H1 (cell line): ENCODE measurements at regions not wholly inside any gene's neighbourhood (a gene's known extent, or its start where the extent isn't known, plus 50 kb on each side); places are given as distances from the start of the nearest gene placed in this dataset.
"Not testable (repeated sequence)": the region's sequence is repeated elsewhere in the genome, so short reads cannot be mapped to it uniquely, and the experiment has no call there.

Source experiments
- CTCF ChIA-PET: fragments of 300-600 bp; sonication (Branson Sonifier 250); formaldehyde crosslinking; loops from one replicate; lab custom pipeline; 2021; ENCODE audit not compliant: partially characterized antibody; lab: Charles Lee
- POLR2A ChIA-PET: fragments of 300-600 bp; sonication (Branson Sonifier 250); formaldehyde crosslinking; loops from one replicate; lab custom pipeline; 2021; ENCODE audit warnings: inconsistent platforms; ENCODE audit not compliant: partially characterized antibody; lab: Charles Lee
- DNase-seq, 2 experiments: peaks; one replicate each; pipeline versions ENCODE4 v3.0.0 to v3.0.0-alpha.2; 2010 to 2022; ENCODE audit warnings: low spot score in 2 of 2, low read depth in 1 of 2, mixed read lengths in 1 of 2
- FAIRE-seq: peaks from 2 replicates; lab custom pipeline; 2011; peaks lifted over from hg19 to GRCh38; lab: Jason Lieb, UNC
- H2AFZ ChIP-seq: 2 replicates; pipeline ENCODE4 v1.8.1; 2012; ENCODE audit warnings: low read length, inconsistent platforms
- H2AK5ac ChIP-seq: 2 replicates; pipeline ENCODE4 v1.6.1; 2013; ENCODE audit warnings: low read depth, low read length
- H2BK120ac ChIP-seq: replicated peaks from 2 replicates; pipeline ENCODE3; 2013; ENCODE audit warnings: low read depth, low read length, inconsistent platforms
- H2BK12ac ChIP-seq: 2 replicates; pipeline ENCODE4 v1.6.1; 2013; ENCODE audit warnings: low read depth, low read length
- H2BK15ac ChIP-seq: 2 replicates; pipeline ENCODE4 v1.6.1; 2013; ENCODE audit warnings: low read length
- H2BK20ac ChIP-seq: 2 replicates; pipeline ENCODE4 v1.6.1; 2013; ENCODE audit warnings: low read length
- H2BK5ac ChIP-seq: 2 replicates; pipeline ENCODE4 v1.6.1; 2013; ENCODE audit warnings: low read depth, low read length
- H3K14ac ChIP-seq: 2 replicates; pipeline ENCODE4 v1.6.1; 2013; ENCODE audit warnings: inconsistent platforms; ENCODE audit not compliant: insufficient read length
- H3K18ac ChIP-seq: 2 replicates; pipeline ENCODE4 v1.6.1; 2013; ENCODE audit warnings: low read length; ENCODE audit errors: extremely low read depth
- H3K23ac ChIP-seq: 2 replicates; pipeline ENCODE4 v1.6.1; 2013; ENCODE audit warnings: inconsistent platforms; ENCODE audit not compliant: insufficient read length
- H3K23me2 ChIP-seq: 2 replicates; pipeline ENCODE4 v1.6.1; 2013; ENCODE audit warnings: low read depth, low read length
- H3K27ac ChIP-seq: 2 replicates; pipeline ENCODE4 v1.6.1; 2011; ENCODE audit warnings: low read depth, low read length, inconsistent platforms
- H3K27me3 ChIP-seq, 4 experiments: replicated peaks in 1 of 4; 1 replicate in 1 of 4; 2 replicates in 3 of 4; pipeline versions ENCODE4 v1.6.1 to v1.8.1; 2011 to 2013; ENCODE audit warnings: low read length in 3 of 4, mild to moderate bottlenecking in 3 of 4, inconsistent platforms in 2 of 4, mixed read lengths in 2 of 4, moderate library complexity in 1 of 4; ENCODE audit not compliant: control insufficient read depth in 3 of 4, insufficient read depth in 3 of 4; ENCODE audit errors: extremely low read depth in 1 of 4
- H3K36me3 ChIP-seq, 4 experiments: 2 replicates each; pipeline versions ENCODE4 v1.6.1 to v1.8.1; 2011 to 2013; ENCODE audit warnings: mild to moderate bottlenecking in 4 of 4, low read length in 3 of 4, moderate library complexity in 2 of 4, control low read depth in 1 of 4, inconsistent platforms in 1 of 4; ENCODE audit not compliant: insufficient read depth in 4 of 4, control insufficient read depth in 2 of 4
- H3K4ac ChIP-seq: replicated peaks from 2 replicates; pipeline ENCODE3; 2013; ENCODE audit warnings: low read length, low read depth, mixed read lengths, inconsistent platforms; ENCODE audit not compliant: insufficient read length
- H3K4me1 ChIP-seq, 4 experiments: replicated peaks in 1 of 4; 1 replicate in 1 of 4; 2 replicates in 3 of 4; pipeline versions ENCODE4 v1.6.1 to v1.8.1; 2011 to 2013; ENCODE audit warnings: low read length in 3 of 4, inconsistent platforms in 2 of 4, mixed read lengths in 1 of 4; ENCODE audit not compliant: insufficient read depth in 4 of 4, control insufficient read depth in 3 of 4
- H3K4me2 ChIP-seq, 2 experiments: 2 replicates each; pipeline versions ENCODE4 v1.6.1 to v1.8.1; 2011 to 2013; ENCODE audit warnings: low read depth in 2 of 2, low read length in 2 of 2, control low read depth in 1 of 2, inconsistent platforms in 1 of 2, mild to moderate bottlenecking in 1 of 2; ENCODE audit not compliant: insufficient read depth in 1 of 2
- H3K4me3 ChIP-seq, 4 experiments: fragments of 200-600, 300-600 bp in 1 of 4; sonication (generic), shearing (Covaris generic), sonication (Bioruptor Twin) in 1 of 4; 2 replicates each; pipeline versions ENCODE4 v1.5.1 to v1.8.1; 2011 to 2016; ENCODE audit warnings: low read length in 4 of 4, low read depth in 3 of 4, control low read depth in 2 of 4, inconsistent platforms in 2 of 4, mild to moderate bottlenecking in 2 of 4, mixed read lengths in 1 of 4, moderate library complexity in 1 of 4; ENCODE audit not compliant: insufficient read depth in 2 of 4; ENCODE audit errors: extremely low read depth in 1 of 4
- H3K56ac ChIP-seq: replicated peaks from 2 replicates; pipeline ENCODE3; 2013; ENCODE audit warnings: low read depth, mild to moderate bottlenecking, mixed read lengths, low read length, inconsistent platforms; ENCODE audit not compliant: insufficient read length
- H3K79me1 ChIP-seq: 2 replicates; pipeline ENCODE4 v1.6.1; 2013; ENCODE audit warnings: low read depth, low read length, control low read depth
- H3K79me2 ChIP-seq, 2 experiments: 2 replicates each; pipeline versions ENCODE4 v1.6.1 to v1.8.1; 2012 to 2013; ENCODE audit warnings: low read length in 2 of 2, mild to moderate bottlenecking in 2 of 2, inconsistent platforms in 1 of 2; ENCODE audit not compliant: insufficient read depth in 2 of 2, control insufficient read depth in 1 of 2
- H3K9ac ChIP-seq, 4 experiments: replicated peaks in 1 of 4; 1 replicate in 1 of 4; 2 replicates in 3 of 4; pipeline versions ENCODE4 v1.6.1 to v1.8.1; 2011 to 2013; ENCODE audit warnings: low read depth in 3 of 4, low read length in 3 of 4, control low read depth in 2 of 4, mild to moderate bottlenecking in 2 of 4, moderate library complexity in 2 of 4, inconsistent platforms in 1 of 4; ENCODE audit errors: extremely low read depth in 1 of 4
- H3K9me3 ChIP-seq, 2 experiments: 2 replicates each; pipeline versions ENCODE4 v1.6.1 to v1.8.1; 2012 to 2013; ENCODE audit warnings: mild to moderate bottlenecking in 2 of 2, moderate library complexity in 2 of 2, control low read depth in 1 of 2, inconsistent platforms in 1 of 2, low read depth in 1 of 2, low read length in 1 of 2, mixed read lengths in 1 of 2; ENCODE audit not compliant: insufficient read depth in 2 of 2
- H4K20me1 ChIP-seq, 2 experiments: replicated peaks in 1 of 2; 2 replicates each; pipeline versions ENCODE3 to v1.8.1; 2011 to 2013; ENCODE audit warnings: inconsistent platforms in 2 of 2, low read length in 2 of 2, mild to moderate bottlenecking in 1 of 2; ENCODE audit not compliant: insufficient read depth in 2 of 2, control insufficient read depth in 1 of 2
- H4K5ac ChIP-seq: 2 replicates; pipeline ENCODE4 v1.6.1; 2013; ENCODE audit warnings: low read length, low read depth, mixed read lengths, inconsistent platforms; ENCODE audit not compliant: insufficient read length
- H4K8ac ChIP-seq: 2 replicates; pipeline ENCODE4 v1.8.0; 2013; ENCODE audit warnings: mild to moderate bottlenecking, moderate library complexity, low read length, inconsistent platforms; ENCODE audit not compliant: insufficient read depth; ENCODE audit errors: extremely low read depth
- H4K91ac ChIP-seq: replicated peaks from 2 replicates; pipeline ENCODE3; 2013; ENCODE audit warnings: low read length, mixed read lengths, inconsistent platforms; ENCODE audit not compliant: insufficient read length
- CBX8 ChIP-seq: fragments of 300-800, 300-1000 bp; sonication (generic); IDR thresholded peaks from 2 replicates; pipeline ENCODE4 v1.7.1; 2016; ENCODE audit warnings: low read depth, low read length, borderline replicate concordance
- SIN3A ChIP-seq, 2 experiments: IDR thresholded peaks in 1 of 2; conservative IDR thresholded peaks in 1 of 2; 2 replicates each; pipeline ENCODE4 v1.6.1; 2011 to 2012; ENCODE audit warnings: low read length in 2 of 2, improper control_type of control experiment in 1 of 2, low read depth in 1 of 2, mild to moderate bottlenecking in 1 of 2
- YY1 ChIP-seq: IDR thresholded peaks from 2 replicates; pipeline ENCODE4 v1.6.1; 2011; ENCODE audit warnings: low read depth, mild to moderate bottlenecking, low read length
- whole genome bisulfite sequencing, 2 experiments: shearing (Covaris generic) in 1 of 2; methylation state at CpG; one replicate each; pipeline versions ENCODE4 v1.1.6 to v1.1.7; 2013 to 2015; ENCODE audit warnings: low lambda C conversion rate in 2 of 2, mixed read lengths in 2 of 2, inconsistent platforms in 1 of 2, low coverage in 1 of 2, missing lambda C conversion rate in 1 of 2; ENCODE audit not compliant: insufficient replicate concordance in 2 of 2, insufficient coverage in 1 of 2, insufficient read length in 1 of 2; ENCODE audit errors: extremely low coverage in 1 of 2, missing lambda C conversion rate in 1 of 2; 5-methylcytosine and 5-hydroxymethylcytosine counted together
- TF ChIP-seq, protein P1 (sequence below): IDR thresholded peaks from 2 replicates; pipeline ENCODE4 v1.6.1; 2012; ENCODE audit warnings: inconsistent platforms

DNA sequence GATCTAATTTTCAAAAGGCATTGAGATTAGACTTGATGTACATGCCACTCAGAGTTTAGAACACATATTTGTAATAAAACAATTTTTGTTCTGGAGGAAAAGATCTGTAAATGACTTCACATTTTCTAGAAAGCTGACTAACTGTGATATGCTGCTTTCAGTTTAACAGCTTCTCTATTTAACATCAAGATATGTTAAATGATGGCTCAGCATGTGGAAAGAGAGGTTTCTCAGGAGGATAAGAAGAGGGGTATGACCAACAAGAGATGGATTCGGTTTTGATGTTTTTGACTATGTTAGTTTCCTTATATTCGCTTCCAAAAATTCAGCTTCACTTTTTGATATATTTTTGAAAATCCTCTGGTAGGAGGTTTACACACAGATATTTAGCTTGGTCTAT, 698.7 kb downstream of the GLUD2 start (continued):
- TF ChIP-seq CBX8 (no peak), SIN3A (conservative IDR thresholded peaks at IDR 0.05 in 1 of 2, IDR thresholded peaks at IDR 0.05 in 1 of 2; ENCODE audit: low read depth in 1 of 2, low read length in 2 of 2) (no peak), YY1 (no peak)
- TF ChIP-seq, protein P1, sequence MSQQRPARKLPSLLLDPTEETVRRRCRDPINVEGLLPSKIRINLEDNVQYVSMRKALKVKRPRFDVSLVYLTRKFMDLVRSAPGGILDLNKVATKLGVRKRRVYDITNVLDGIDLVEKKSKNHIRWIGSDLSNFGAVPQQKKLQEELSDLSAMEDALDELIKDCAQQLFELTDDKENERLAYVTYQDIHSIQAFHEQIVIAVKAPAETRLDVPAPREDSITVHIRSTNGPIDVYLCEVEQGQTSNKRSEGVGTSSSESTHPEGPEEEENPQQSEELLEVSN = no peak

DNA sequence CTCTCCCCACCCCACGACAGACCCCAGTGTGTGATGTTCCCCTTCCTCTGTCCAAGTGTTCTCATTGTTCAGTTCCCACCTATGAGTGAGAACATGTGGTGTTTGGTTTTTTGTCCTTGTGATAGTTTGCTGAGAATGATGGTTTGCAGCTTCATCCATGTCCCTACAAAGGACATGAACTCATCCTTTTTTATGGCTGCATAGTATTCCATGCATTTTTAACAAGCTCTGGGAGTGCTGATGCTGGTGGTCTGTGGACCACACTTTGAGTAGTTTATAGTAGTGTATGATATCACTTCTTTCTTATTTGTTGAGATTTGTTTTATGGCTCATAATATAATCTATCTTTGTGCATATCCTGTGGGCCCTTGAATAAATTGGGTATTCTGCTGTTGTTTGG, 706.2 kb downstream of the GLUD2 start:
- no CpG with 5 or more reads among the region's 1 CpG for WGBS, 2 experiments
- H2BK120ac ChIP-seq, H3K23ac ChIP-seq, H2AK5ac ChIP-seq, FAIRE-seq, H3K79me2 ChIP-seq, DNase-seq, H3K4me1 ChIP-seq, H3K18ac ChIP-seq, H4K5ac ChIP-seq, POLR2A ChIA-PET, H3K27me3 ChIP-seq, H2BK20ac ChIP-seq, CTCF ChIA-PET, H2BK15ac ChIP-seq, H3K4me2 ChIP-seq, H2BK12ac ChIP-seq, H3K23me2 ChIP-seq, H3K36me3 ChIP-seq, H3K79me1 ChIP-seq, H4K8ac ChIP-seq, H3K9me3 ChIP-seq, H3K4me3 ChIP-seq, H3K56ac ChIP-seq, H3K14ac ChIP-seq, H3K4ac ChIP-seq, H4K91ac ChIP-seq, H2BK5ac ChIP-seq, H4K20me1 ChIP-seq, H2AFZ ChIP-seq, H3K27ac ChIP-seq, H3K9ac ChIP-seq: not testable (repeated sequence)
